H1 (cell line): ENCODE measurements at regions not wholly inside any gene's neighbourhood (a gene's known extent, or its start where the extent isn't known, plus 50 kb on each side); places are given as distances from the start of the nearest gene placed in this dataset.

Experiments
- GTF2F1 ChIP-seq: IDR thresholded peaks from 2 replicates; pipeline ENCODE4 v1.6.1; 2012; ENCODE audit warnings: low read depth, low read length, improper control_type of control experiment, borderline replicate concordance
- ZNF274 ChIP-seq: IDR thresholded peaks from 2 replicates; pipeline ENCODE4 v1.7.0; 2012; ENCODE audit warnings: low read length, borderline replicate concordance; ENCODE audit errors: extremely low read depth
- TF ChIP-seq, protein P1 (sequence below), 3 experiments: IDR thresholded peaks; 1 replicate in 2 of 3; 2 replicates in 1 of 3; pipeline versions ENCODE4 v1.5.1 to v1.6.1; 2011; ENCODE audit warnings: low read length in 3 of 3, mild to moderate bottlenecking in 3 of 3, inconsistent platforms in 2 of 3, low read depth in 1 of 3, moderate library complexity in 1 of 3; ENCODE audit not compliant: insufficient read depth in 1 of 3; ENCODE audit errors: control extremely low read depth in 1 of 3

DNA sequence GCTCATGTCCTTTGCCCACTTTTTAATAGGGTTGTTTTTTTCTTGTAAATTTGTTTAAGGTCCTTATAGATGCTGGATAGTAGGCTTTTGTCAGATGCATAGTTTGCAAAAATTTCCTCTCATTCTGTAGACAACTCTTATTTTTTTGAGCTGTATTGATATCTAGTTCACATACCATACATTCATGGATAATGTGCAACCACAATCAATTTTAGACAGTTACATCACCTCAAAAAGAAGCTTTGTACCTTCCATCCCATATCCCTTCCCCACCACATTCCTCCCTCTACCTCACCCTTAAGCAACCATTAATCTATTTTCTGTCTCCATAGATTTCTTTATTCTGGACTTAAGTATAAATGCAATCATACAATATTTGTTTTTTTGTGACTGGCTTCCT lies 98.4 kb downstream of the PTCSC3 start (continued):
- TF ChIP-seq ZNF274 (no peak), GTF2F1 (no peak)
- TF ChIP-seq, protein P1, sequence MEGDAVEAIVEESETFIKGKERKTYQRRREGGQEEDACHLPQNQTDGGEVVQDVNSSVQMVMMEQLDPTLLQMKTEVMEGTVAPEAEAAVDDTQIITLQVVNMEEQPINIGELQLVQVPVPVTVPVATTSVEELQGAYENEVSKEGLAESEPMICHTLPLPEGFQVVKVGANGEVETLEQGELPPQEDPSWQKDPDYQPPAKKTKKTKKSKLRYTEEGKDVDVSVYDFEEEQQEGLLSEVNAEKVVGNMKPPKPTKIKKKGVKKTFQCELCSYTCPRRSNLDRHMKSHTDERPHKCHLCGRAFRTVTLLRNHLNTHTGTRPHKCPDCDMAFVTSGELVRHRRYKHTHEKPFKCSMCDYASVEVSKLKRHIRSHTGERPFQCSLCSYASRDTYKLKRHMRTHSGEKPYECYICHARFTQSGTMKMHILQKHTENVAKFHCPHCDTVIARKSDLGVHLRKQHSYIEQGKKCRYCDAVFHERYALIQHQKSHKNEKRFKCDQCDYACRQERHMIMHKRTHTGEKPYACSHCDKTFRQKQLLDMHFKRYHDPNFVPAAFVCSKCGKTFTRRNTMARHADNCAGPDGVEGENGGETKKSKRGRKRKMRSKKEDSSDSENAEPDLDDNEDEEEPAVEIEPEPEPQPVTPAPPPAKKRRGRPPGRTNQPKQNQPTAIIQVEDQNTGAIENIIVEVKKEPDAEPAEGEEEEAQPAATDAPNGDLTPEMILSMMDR (IDR thresholded peaks at IDR 0.05; ENCODE audit: control extremely low read depth in 1 of 3, insufficient read depth in 1 of 3, low read depth in 1 of 3, low read length in 3 of 3) = no peak
- TF ChIP-seq, all 59 proteins: peak for 0
